ENCODE measurements at regions not wholly inside any gene's neighbourhood (a gene's known extent, or its start where the extent isn't known, plus 50 kb on each side); places are given as distances from the start of the nearest gene placed in this dataset.

DNA sequence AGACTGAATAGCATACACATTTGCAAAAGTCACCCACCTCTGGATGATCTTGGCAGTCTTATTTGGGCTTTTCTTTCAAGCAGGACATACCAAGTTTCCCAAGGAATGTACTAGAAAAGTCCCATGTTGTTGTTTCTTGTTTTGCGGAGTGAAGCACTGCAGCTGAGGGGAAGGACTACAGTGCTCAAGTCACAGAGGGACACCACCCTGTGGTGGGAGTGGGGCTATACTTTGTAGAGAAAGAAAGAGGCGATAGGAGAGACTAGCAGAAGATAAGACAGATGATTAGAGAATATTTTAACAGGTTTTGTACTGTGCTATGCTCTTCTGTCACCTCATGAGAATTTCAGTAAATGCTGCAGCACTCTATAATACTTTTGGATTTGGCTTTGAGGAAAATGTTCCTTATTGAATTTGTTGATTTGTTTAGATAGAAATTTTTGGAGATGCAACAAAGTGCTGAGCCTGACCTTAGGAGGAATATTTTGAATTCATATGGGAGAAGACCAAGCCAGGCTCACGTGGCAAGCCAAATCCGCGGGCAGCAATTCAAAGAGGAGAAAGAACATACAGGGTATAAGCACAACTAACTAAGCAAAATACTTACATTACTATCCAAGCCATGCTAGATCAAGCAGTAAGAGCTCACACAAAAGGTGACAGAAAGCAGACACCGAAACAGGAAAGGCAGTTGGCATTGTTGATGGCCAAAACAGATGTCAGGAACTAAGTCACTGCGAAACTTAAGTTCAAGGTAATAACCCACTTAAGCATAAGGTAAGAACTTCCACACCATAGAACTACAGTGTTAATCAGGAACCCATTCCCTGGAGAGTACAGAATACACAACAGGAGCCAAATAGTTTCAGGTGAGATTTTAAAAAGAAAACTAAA, 280.3 kb upstream of the INTU start:
- TF ChIP-seq, protein P1, sequence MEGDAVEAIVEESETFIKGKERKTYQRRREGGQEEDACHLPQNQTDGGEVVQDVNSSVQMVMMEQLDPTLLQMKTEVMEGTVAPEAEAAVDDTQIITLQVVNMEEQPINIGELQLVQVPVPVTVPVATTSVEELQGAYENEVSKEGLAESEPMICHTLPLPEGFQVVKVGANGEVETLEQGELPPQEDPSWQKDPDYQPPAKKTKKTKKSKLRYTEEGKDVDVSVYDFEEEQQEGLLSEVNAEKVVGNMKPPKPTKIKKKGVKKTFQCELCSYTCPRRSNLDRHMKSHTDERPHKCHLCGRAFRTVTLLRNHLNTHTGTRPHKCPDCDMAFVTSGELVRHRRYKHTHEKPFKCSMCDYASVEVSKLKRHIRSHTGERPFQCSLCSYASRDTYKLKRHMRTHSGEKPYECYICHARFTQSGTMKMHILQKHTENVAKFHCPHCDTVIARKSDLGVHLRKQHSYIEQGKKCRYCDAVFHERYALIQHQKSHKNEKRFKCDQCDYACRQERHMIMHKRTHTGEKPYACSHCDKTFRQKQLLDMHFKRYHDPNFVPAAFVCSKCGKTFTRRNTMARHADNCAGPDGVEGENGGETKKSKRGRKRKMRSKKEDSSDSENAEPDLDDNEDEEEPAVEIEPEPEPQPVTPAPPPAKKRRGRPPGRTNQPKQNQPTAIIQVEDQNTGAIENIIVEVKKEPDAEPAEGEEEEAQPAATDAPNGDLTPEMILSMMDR (IDR thresholded peaks at IDR 0.05; ENCODE audit: low read depth, low read length) = peak; percentile 26
- no peak for DNase-seq
- H3K4me3 ChIP-seq (ENCODE audit: low read depth, low read length) = no peak overlapping the region

GRCh38 chr4:127355743-127356142, 277.0 kb upstream of the INTU start:
- no peaks in the 10 kb centered on the region for H3K36me3 ChIP-seq
- H3K9me3 ChIP-seq = no peaks in the 10 kb centered on the region
- H3K4me3 ChIP-seq (ENCODE audit: low read depth, low read length) = no peak overlapping the region
- H3K4me1 ChIP-seq = no peaks in the 10 kb centered on the region
- TF ChIP-seq, protein P1 (IDR thresholded peaks at IDR 0.05; ENCODE audit: low read depth, low read length) = no peak
- no peaks in the 10 kb centered on the region for H3K27me3 ChIP-seq
- DNase-seq = no peak

More for the DNA sequence above, 280.3 kb upstream of the INTU start:
- Histone ChIP-seq H3K36me3 (no peaks in the 10 kb centered on the region), H3K4me1 (no peaks in the 10 kb centered on the region), H3K9me3 (no peaks in the 10 kb centered on the region), H3K27me3 (no peaks in the 10 kb centered on the region)

DNA sequence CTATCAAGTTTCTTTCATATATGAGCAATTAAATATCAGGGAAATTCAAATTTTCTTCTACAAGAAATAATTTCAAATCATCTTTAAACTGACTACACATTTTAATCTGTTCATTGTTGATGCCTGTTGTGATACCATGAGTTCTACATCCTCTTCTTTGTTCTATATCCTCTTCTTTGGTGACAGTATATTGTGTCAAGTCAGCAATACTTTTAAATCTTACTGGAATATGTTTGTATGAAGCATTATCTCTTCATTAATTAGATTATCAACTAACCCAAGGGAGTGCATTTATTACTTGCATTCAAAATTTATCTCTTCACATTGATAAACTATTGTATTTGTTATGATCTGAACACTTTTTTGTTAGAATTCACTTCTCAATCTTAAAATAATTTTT, 275.0 kb upstream of the INTU start:
- H3K9me3 ChIP-seq = no peaks in the 10 kb centered on the region
- no peaks in the 10 kb centered on the region for H3K4me1 ChIP-seq
- no peaks in the 10 kb centered on the region for H3K36me3 ChIP-seq
- H3K27me3 ChIP-seq = no peaks in the 10 kb centered on the region
- DNase-seq = no peak
- TF ChIP-seq, protein P1 (IDR thresholded peaks at IDR 0.05; ENCODE audit: low read depth, low read length) = no peak
- H3K4me3 ChIP-seq (ENCODE audit: low read depth, low read length) = no peak overlapping the region

GRCh38 chr4:127362686-127363085, 270.1 kb upstream of the INTU start:
- Histone ChIP-seq H3K9me3 (no peaks in the 10 kb centered on the region), H3K36me3 (no peaks in the 10 kb centered on the region), H3K4me3 (ENCODE audit: low read depth, low read length) (no peak overlapping the region), H3K27me3 (no peaks in the 10 kb centered on the region), H3K4me1 (peaks cover 6% of the 10 kb centered on the region)
- TF ChIP-seq, protein P1 (IDR thresholded peaks at IDR 0.05; ENCODE audit: low read depth, low read length) = no peak
- no peak for DNase-seq

DNA sequence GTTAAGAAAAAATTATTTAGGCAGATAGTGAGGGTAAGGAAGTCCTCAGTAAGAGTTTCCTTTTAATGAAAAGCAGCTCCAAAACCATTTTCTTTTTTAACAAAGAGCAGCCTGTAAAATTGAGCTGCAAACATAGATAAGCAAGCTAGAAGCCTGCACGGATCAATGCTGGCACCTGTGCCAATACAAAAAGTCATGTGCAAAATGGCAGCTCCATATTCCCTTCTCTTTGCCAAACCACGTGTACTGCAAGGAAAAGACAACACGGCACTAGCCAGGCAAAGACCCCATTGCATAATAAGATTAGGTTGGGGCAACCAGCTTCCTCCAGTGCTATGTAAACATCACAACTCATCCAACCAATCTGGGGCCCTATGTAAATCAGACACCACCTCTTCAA, 268.4 kb upstream of the INTU start:
- Histone ChIP-seq H3K4me1 (peaks cover 6% of the 10 kb centered on the region), H3K36me3 (no peaks in the 10 kb centered on the region), H3K4me3 (ENCODE audit: low read depth, low read length) (no peak overlapping the region), H3K9me3 (no peaks in the 10 kb centered on the region), H3K27me3 (no peaks in the 10 kb centered on the region)
- TF ChIP-seq, protein P1 (IDR thresholded peaks at IDR 0.05; ENCODE audit: low read depth, low read length) = no peak
- DNase-seq = peak; percentile 29

DNA sequence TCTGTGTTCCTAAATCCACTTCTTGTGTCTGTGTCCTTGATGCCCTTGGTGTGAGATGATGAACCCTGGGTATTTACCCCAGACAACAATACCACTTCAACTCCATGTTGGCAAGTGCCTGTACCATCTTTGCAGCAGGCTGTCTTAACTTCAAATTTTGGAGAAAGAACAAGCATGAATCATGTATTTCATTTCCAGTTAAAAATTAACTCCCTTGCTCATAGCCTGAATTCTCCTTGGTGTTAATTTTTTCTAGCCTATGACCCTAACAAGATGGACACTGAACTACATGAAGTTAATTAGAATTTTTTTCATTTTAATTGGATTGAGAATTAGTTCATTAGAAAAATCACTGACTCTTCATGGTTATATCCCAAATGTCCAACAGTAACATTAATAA, 267.8 kb upstream of the INTU start:
- Histone ChIP-seq H3K4me3 (ENCODE audit: low read depth, low read length) (no peak overlapping the region), H3K9me3 (no peaks in the 10 kb centered on the region), H3K27me3 (no peaks in the 10 kb centered on the region), H3K4me1 (peaks cover 6% of the 10 kb centered on the region), H3K36me3 (no peaks in the 10 kb centered on the region)
- TF ChIP-seq, protein P1 (IDR thresholded peaks at IDR 0.05; ENCODE audit: low read depth, low read length) = no peak
- no peak for DNase-seq

Data from BE2C (cell line).